Kidney (tissue), 13 donors: ENCODE measurements at regions not wholly inside any gene's neighbourhood (a gene's known extent, or its start where the extent isn't known, plus 50 kb on each side); places are given as distances from the start of the nearest gene placed in this dataset.

ENCODE experiments used
- DNase-seq, 5 donors: peaks; one replicate each; pipeline ENCODE4 v3.0.0-alpha.2; 2013 to 2020
- FAIRE-seq: peaks from 2 replicates; lab custom pipeline; 2012; peaks lifted over from hg19 to GRCh38; lab: Jason Lieb, UNC
- H3K27ac ChIP-seq, 2 donors: one replicate each; pipeline ENCODE4 v1.7.0; 2013; ENCODE audit warnings: low read depth in 2 of 2, low read length in 2 of 2, inconsistent platforms in 1 of 2
- H3K27me3 ChIP-seq: one replicate; pipeline ENCODE4 v1.7.1; 2013; ENCODE audit warnings: low read length, inconsistent platforms; ENCODE audit not compliant: control insufficient read depth, insufficient read depth
- H3K36me3 ChIP-seq, 3 donors: one replicate each; pipeline versions ENCODE4 v1.7.0 to v1.7.1; 2013; ENCODE audit warnings: low read length in 3 of 3, control low read depth in 1 of 3, inconsistent platforms in 1 of 3; ENCODE audit not compliant: insufficient read depth in 3 of 3, control insufficient read depth in 2 of 3
- H3K4me1 ChIP-seq, 3 donors: one replicate each; pipeline versions ENCODE4 v1.7.0 to v1.7.1; 2013; ENCODE audit warnings: low read length in 3 of 3, inconsistent platforms in 1 of 3, low read depth in 1 of 3; ENCODE audit not compliant: control insufficient read depth in 2 of 3, insufficient read depth in 2 of 3
- H3K4me3 ChIP-seq, 3 donors: one replicate each; pipeline versions ENCODE4 v1.7.0 to v1.8.1; 2013; ENCODE audit warnings: low read length in 3 of 3, control low read depth in 1 of 3, inconsistent platforms in 1 of 3
- H3K9ac ChIP-seq, 3 donors: one replicate each; pipeline versions ENCODE4 v1.7.0 to v1.7.1; 2013; ENCODE audit warnings: low read length in 3 of 3, control low read depth in 1 of 3, inconsistent platforms in 1 of 3
- H3K9me3 ChIP-seq, 3 donors: one replicate each; pipeline versions ENCODE4 v1.7.0 to v1.7.1; 2013; ENCODE audit warnings: low read length in 3 of 3, control low read depth in 1 of 3, inconsistent platforms in 1 of 3; ENCODE audit not compliant: control insufficient read depth in 2 of 3, insufficient read depth in 1 of 3
- intact Hi-C: fragments of 100-400 bp; cut with DNase I; formaldehyde crosslinking; loops from one replicate; pipeline ENCODE4 v1.11.1; 2022
- TF ChIP-seq, protein P1 (sequence below): IDR thresholded peaks from 3 replicates; pipeline ENCODE4 v1.5.1; 2012; ENCODE audit warnings: mild to moderate bottlenecking, moderate library complexity, borderline replicate concordance; ENCODE audit not compliant: insufficient read depth; ENCODE audit errors: extremely low read depth
- donor health status: control.
- donor health status: control.
- donor health status: control.
- donor health status: control.
- donor health status: control.
- donor health status: DM: yes; HTN: yes; CAD: no.
- donor health status: Normal renal cell carcinoma (clear cell type).

DNA sequence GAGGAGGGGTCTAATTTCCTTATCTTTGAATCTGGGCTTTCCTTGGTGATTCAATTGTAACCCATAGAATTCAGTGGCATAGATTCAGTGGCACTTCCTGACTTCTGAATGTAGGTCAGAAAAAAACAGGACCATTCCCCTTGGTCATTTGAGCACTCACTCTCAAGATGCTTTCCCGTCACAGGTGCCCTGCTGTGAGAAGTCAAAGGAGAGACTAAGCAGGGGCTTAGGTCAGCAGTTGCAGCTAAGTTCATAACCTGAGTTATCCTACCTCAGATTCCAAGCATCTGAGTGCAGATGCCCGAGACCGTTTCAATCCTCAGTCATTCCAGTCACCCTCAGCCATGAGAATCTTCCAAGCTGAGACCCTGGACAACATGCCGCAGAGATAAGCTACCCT is 506.6 kb downstream of the FRK start:
- no peak for FAIRE-seq
- Histone ChIP-seq H3K9me3 (no peaks in the 10 kb centered on the region), H3K27me3 (no peaks in the 10 kb centered on the region), H3K4me3 (no peak overlapping the region), H3K4me1 (no peaks in the 10 kb centered on the region), H3K9ac (no peak overlapping the region), H3K27ac (no peak overlapping the region), H3K36me3 (no peaks in the 10 kb centered on the region)
- TF ChIP-seq, protein P1, sequence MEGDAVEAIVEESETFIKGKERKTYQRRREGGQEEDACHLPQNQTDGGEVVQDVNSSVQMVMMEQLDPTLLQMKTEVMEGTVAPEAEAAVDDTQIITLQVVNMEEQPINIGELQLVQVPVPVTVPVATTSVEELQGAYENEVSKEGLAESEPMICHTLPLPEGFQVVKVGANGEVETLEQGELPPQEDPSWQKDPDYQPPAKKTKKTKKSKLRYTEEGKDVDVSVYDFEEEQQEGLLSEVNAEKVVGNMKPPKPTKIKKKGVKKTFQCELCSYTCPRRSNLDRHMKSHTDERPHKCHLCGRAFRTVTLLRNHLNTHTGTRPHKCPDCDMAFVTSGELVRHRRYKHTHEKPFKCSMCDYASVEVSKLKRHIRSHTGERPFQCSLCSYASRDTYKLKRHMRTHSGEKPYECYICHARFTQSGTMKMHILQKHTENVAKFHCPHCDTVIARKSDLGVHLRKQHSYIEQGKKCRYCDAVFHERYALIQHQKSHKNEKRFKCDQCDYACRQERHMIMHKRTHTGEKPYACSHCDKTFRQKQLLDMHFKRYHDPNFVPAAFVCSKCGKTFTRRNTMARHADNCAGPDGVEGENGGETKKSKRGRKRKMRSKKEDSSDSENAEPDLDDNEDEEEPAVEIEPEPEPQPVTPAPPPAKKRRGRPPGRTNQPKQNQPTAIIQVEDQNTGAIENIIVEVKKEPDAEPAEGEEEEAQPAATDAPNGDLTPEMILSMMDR: no peak
- intact Hi-C loops: no loop called here
- no peak for DNase-seq

DNA sequence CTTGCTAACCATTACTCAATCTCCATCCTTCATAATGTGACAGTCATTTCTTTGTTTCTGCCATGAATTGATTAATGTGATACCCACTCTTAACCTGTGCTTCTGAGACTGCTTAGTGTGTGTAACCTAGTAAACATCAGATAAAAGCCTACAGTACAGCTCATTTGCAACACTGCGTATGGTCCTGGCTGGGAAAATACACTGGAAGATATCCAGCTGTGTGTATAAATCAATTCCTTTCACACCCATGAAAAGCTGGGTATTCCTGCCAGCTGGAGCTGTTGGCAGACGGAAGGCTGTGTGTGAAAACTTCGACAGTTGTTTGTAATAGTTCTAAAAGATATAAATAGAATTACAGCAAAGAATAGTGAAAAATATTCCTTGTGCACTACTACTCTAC is 509.2 kb downstream of the FRK start:
- no peaks in the 10 kb centered on the region for H3K9me3 ChIP-seq
- intact Hi-C loops: no loop called here
- H3K27me3 ChIP-seq: no peaks in the 10 kb centered on the region
- FAIRE-seq (no peak), DNase-seq (no peak)
- H3K4me1 ChIP-seq: no peaks in the 10 kb centered on the region
- H3K36me3 ChIP-seq: no peaks in the 10 kb centered on the region
- H3K4me3 ChIP-seq: no peak overlapping the region
- no peak overlapping the region for H3K27ac ChIP-seq
- no peak overlapping the region for H3K9ac ChIP-seq
- TF ChIP-seq, protein P1: no peak

DNA sequence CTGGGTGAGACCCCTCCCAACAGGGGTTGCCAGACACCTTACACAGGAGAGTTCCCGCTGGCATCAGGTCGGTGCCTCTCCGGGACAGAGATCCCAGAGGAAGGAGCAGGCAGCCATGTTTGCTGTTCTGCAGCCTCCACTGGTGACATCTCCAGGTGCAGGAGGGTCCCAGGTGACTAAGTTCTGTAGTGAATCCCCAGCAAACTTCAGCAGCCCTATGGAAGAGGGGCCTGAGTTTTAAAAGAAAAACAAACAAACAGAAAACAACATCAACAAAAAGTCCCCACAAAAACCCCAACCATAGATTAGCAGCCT is 515.1 kb downstream of the FRK start:
- H3K27ac ChIP-seq: no peak overlapping the region
- H3K4me3 ChIP-seq: no peak overlapping the region
- FAIRE-seq (no peak), DNase-seq (no peak)
- TF ChIP-seq, protein P1: no peak
- H3K36me3 ChIP-seq: no peaks in the 10 kb centered on the region
- H3K9ac ChIP-seq: no peak overlapping the region
- H3K4me1 ChIP-seq: no peaks in the 10 kb centered on the region
- H3K27me3 ChIP-seq: no peaks in the 10 kb centered on the region
- no peaks in the 10 kb centered on the region for H3K9me3 ChIP-seq
- intact Hi-C loops: no loop called here
